ENCODE measurements at regions not wholly inside any gene's neighbourhood (a gene's known extent, or its start where the extent isn't known, plus 50 kb on each side); places are given as distances from the start of the nearest gene placed in this dataset.

- Histone ChIP-seq H3K36me3 (no peaks in the 10 kb centered on the region), H3K4me1 (ENCODE audit: low read depth) (no peaks in the 10 kb centered on the region), H3K9me3 (ENCODE audit: low read depth) (no peaks in the 10 kb centered on the region), H3K27ac (no peak overlapping the region), H3K27me3 (no peaks in the 10 kb centered on the region), H3K4me3 (no peak overlapping the region)
- no peak for TF ChIP-seq CTCF (IDR thresholded peaks at IDR 0.05; ENCODE audit: low read depth, low read length)
- DNase-seq (ENCODE audit: low read depth in 1 of 2, low spot score in 1 of 2) = no peak
Measured at GRCh38 chr5:10122076-10122726, 127.5 kb downstream of the ATPSCKMT start.

GRCh38 chr5:10120934-10121333 lies 128.8 kb downstream of the ATPSCKMT start:
- no peak for TF ChIP-seq CTCF (IDR thresholded peaks at IDR 0.05; ENCODE audit: low read depth, low read length)
- Histone ChIP-seq H3K4me3 (no peak overlapping the region), H3K9me3 (ENCODE audit: low read depth) (no peaks in the 10 kb centered on the region), H3K4me1 (ENCODE audit: low read depth) (no peaks in the 10 kb centered on the region), H3K27me3 (no peaks in the 10 kb centered on the region), H3K36me3 (no peaks in the 10 kb centered on the region), H3K27ac (no peak overlapping the region)
- DNase-seq (ENCODE audit: low read depth in 1 of 2, low spot score in 1 of 2) = no peak

GRCh38 chr5:10118150-10118549 lies 131.5 kb downstream of the ATPSCKMT start:
- H3K27ac ChIP-seq = no peak overlapping the region
- no peaks in the 10 kb centered on the region for H3K27me3 ChIP-seq
- no peak for TF ChIP-seq CTCF (IDR thresholded peaks at IDR 0.05; ENCODE audit: low read depth, low read length)
- H3K4me3 ChIP-seq = no peak overlapping the region
- no peaks in the 10 kb centered on the region for H3K36me3 ChIP-seq
- no peak for DNase-seq (ENCODE audit: low read depth in 1 of 2, low spot score in 1 of 2)
- no peaks in the 10 kb centered on the region for H3K4me1 ChIP-seq (ENCODE audit: low read depth)
- no peaks in the 10 kb centered on the region for H3K9me3 ChIP-seq (ENCODE audit: low read depth)

- no peak for TF ChIP-seq CTCF (IDR thresholded peaks at IDR 0.05; ENCODE audit: low read depth, low read length)
- Histone ChIP-seq H3K4me3 (no peak overlapping the region), H3K9me3 (ENCODE audit: low read depth) (no peaks in the 10 kb centered on the region), H3K36me3 (no peaks in the 10 kb centered on the region), H3K27me3 (no peaks in the 10 kb centered on the region), H3K4me1 (ENCODE audit: low read depth) (no peaks in the 10 kb centered on the region), H3K27ac (no peak overlapping the region)
- no peak for DNase-seq (ENCODE audit: low read depth in 1 of 2, low spot score in 1 of 2)
Measured at GRCh38 chr5:10116594-10116993, 133.1 kb downstream of the ATPSCKMT start.

GRCh38 chr5:10115669-10116068 lies 134.0 kb downstream of the ATPSCKMT start:
- no peak for TF ChIP-seq CTCF (IDR thresholded peaks at IDR 0.05; ENCODE audit: low read depth, low read length)
- Histone ChIP-seq H3K4me1 (ENCODE audit: low read depth) (no peaks in the 10 kb centered on the region), H3K9me3 (ENCODE audit: low read depth) (no peaks in the 10 kb centered on the region), H3K4me3 (no peak overlapping the region), H3K36me3 (no peaks in the 10 kb centered on the region), H3K27me3 (no peaks in the 10 kb centered on the region), H3K27ac (no peak overlapping the region)
- DNase-seq (ENCODE audit: low read depth in 1 of 2, low spot score in 1 of 2) = no peak

All from cardiac muscle cell (in vitro differentiated cells and primary cell).